ENCODE measurements at regions not wholly inside any gene's neighbourhood (a gene's known extent, or its start where the extent isn't known, plus 50 kb on each side); places are given as distances from the start of the nearest gene placed in this dataset.

- H3K9me3 ChIP-seq (replicated peaks; ENCODE audit: control insufficient read depth, insufficient read depth, low read length): no peaks in the 10 kb centered on the region
- H2AFZ ChIP-seq (ENCODE audit: control insufficient read depth, low read depth, low read length): no peak overlapping the region
- no TSS peak for BruUV-seq (replicated peaks)
- no peak overlapping the region for H3K4me3 ChIP-seq
- no peak overlapping the region for H3K27ac ChIP-seq (ENCODE audit: control insufficient read depth, insufficient read depth)
- DNase-seq (ENCODE audit: low read depth, low spot score) (no peak), ATAC-seq (no peak), FAIRE-seq (no peak)
- POLR2A ChIA-PET: no interaction called here
- H4K20me1 ChIP-seq (ENCODE audit: control insufficient read depth, insufficient read depth): no peaks in the 10 kb centered on the region
- RAD21 ChIA-PET (ENCODE audit: unreplicated experiment): no interaction called here
- CTCF ChIA-PET: no interaction called here
- H3K36me3 ChIP-seq (ENCODE audit: control insufficient read depth in 2 of 2, insufficient read depth in 2 of 2, low read length in 1 of 2): no peaks in the 10 kb centered on the region
- intact Hi-C loops (cut with micrococcal nuclease; ENCODE audit: unreplicated experiment) (no loop called here), in situ Hi-C loops (cut with MboI) (no loop called here)
- no peaks in the 10 kb centered on the region for H3K27me3 ChIP-seq (replicated peaks in 1 of 2; ENCODE audit: control insufficient read depth in 2 of 2, insufficient read depth in 2 of 2, low read length in 1 of 2)
- peaks cover 17% of the 10 kb centered on the region for H3K4me1 ChIP-seq (ENCODE audit: control insufficient read depth, insufficient read depth, low read length)
- SMC1A ChIA-PET (ENCODE audit: uncharacterized antibody, unreplicated experiment): interaction anchor here (0.5 kb wide), 1 partner anchor 62 kb away, joined by 3 read pairs; no protein-coding TSS in a partner anchor
- 69% methylated on average over 6 of the region's 6 CpGs for WGBS (ENCODE audit: insufficient coverage, insufficient replicate concordance, low lambda C conversion rate, missing lambda C conversion rate)
- no peak overlapping the region for H3K9ac ChIP-seq (ENCODE audit: control insufficient read depth, insufficient read depth, low read length)
- TF ChIP-seq IKZF1 (conservative IDR thresholded peaks at IDR 0.05) (no peak), NFYB (IDR thresholded peaks at IDR 0.05; ENCODE audit: insufficient read depth, low read depth, low read length) (no peak), EGR1 (IDR thresholded peaks at IDR 0.05; ENCODE audit: borderline replicate concordance in 1 of 2, low read depth in 2 of 2, low read length in 2 of 2) (no peak), JUNB (IDR thresholded peaks at IDR 0.05) (no peak)
- no peak overlapping the region for H3K4me2 ChIP-seq (ENCODE audit: control insufficient read depth, insufficient read depth)
- H3K79me2 ChIP-seq (ENCODE audit: control insufficient read depth, insufficient read depth, low read length): no peaks in the 10 kb centered on the region
Observed at GRCh38 chr5:68037546-68037945, 178.0 kb upstream of the PIK3R1 start.

- H3K36me3 ChIP-seq (ENCODE audit: control insufficient read depth in 2 of 2, insufficient read depth in 2 of 2, low read length in 1 of 2): no peaks in the 10 kb centered on the region
- no peak for TF ChIP-seq ZNF207 (IDR thresholded peaks at IDR 0.05; ENCODE audit: borderline replicate concordance)
- no peak for TF ChIP-seq EGR1 (IDR thresholded peaks at IDR 0.05; ENCODE audit: borderline replicate concordance in 1 of 2, low read depth in 2 of 2, low read length in 2 of 2)
- TF ChIP-seq ZNF622 (IDR thresholded peaks at IDR 0.05): no peak
- TF ChIP-seq SUPT20H (IDR thresholded peaks at IDR 0.05; ENCODE audit: borderline replicate concordance, control insufficient read depth, low read depth, low read length): no peak
- TF ChIP-seq SIX5 (IDR thresholded peaks at IDR 0.05; ENCODE audit: low read depth, low read length, severe bottlenecking): no peak
- no peak for TF ChIP-seq GABPA (IDR thresholded peaks at IDR 0.05; ENCODE audit: low read depth)
- TF ChIP-seq EP300 (IDR thresholded peaks at IDR 0.05; ENCODE audit: borderline replicate concordance in 1 of 2, control insufficient read depth in 1 of 2, low read depth in 2 of 2, low read length in 2 of 2): no peak
- no peak for TF ChIP-seq IKZF2 (IDR thresholded peaks at IDR 0.05)
- no peak for TF ChIP-seq EED (IDR thresholded peaks at IDR 0.05; ENCODE audit: low read depth)
- TF ChIP-seq GATAD2B (conservative IDR thresholded peaks at IDR 0.05; ENCODE audit: low read depth): no peak
- no peak for TF ChIP-seq TCF7 (IDR thresholded peaks at IDR 0.05; ENCODE audit: borderline replicate concordance)
- no peak for TF ChIP-seq RAD51 (IDR thresholded peaks at IDR 0.05)
- DNase-seq (ENCODE audit: low read depth, low spot score): no peak
- H3K4me3 ChIP-seq: no peak overlapping the region
- H3K27ac ChIP-seq (ENCODE audit: control insufficient read depth, insufficient read depth): no peak overlapping the region
- H2AFZ ChIP-seq (ENCODE audit: control insufficient read depth, low read depth, low read length): no peak overlapping the region
- BruUV-seq (replicated peaks): no TSS peak
- H3K9me3 ChIP-seq (replicated peaks; ENCODE audit: control insufficient read depth, insufficient read depth, low read length): no peaks in the 10 kb centered on the region
- no peaks in the 10 kb centered on the region for H4K20me1 ChIP-seq (ENCODE audit: control insufficient read depth, insufficient read depth)
- H3K9ac ChIP-seq (ENCODE audit: control insufficient read depth, insufficient read depth, low read length): no peak overlapping the region
- 74% methylated on average over 4 of the region's 4 CpGs for WGBS (ENCODE audit: insufficient coverage, insufficient replicate concordance, low lambda C conversion rate, missing lambda C conversion rate)
- H3K4me2 ChIP-seq (ENCODE audit: control insufficient read depth, insufficient read depth): no peak overlapping the region
- in situ Hi-C loops (cut with MboI) (no loop called here), intact Hi-C loops (cut with micrococcal nuclease; ENCODE audit: unreplicated experiment) (no loop called here)
- no peaks in the 10 kb centered on the region for H3K27me3 ChIP-seq (replicated peaks in 1 of 2; ENCODE audit: control insufficient read depth in 2 of 2, insufficient read depth in 2 of 2, low read length in 1 of 2)
- H3K4me1 ChIP-seq (ENCODE audit: control insufficient read depth, insufficient read depth, low read length): no peaks in the 10 kb centered on the region
- H3K79me2 ChIP-seq (ENCODE audit: control insufficient read depth, insufficient read depth, low read length): no peaks in the 10 kb centered on the region
- no peak for ATAC-seq
- POLR2A ChIA-PET: no interaction called here
- SMC1A ChIA-PET (ENCODE audit: uncharacterized antibody, unreplicated experiment): interaction anchor here (0.6 kb wide), 1 partner anchor 164 kb away, joined by 4 read pairs; no protein-coding TSS in a partner anchor
- RAD21 ChIA-PET (ENCODE audit: unreplicated experiment): no interaction called here
- no peak for FAIRE-seq
- CTCF ChIA-PET: interaction anchor here (0.6 kb wide), 1 partner anchor 253 kb away, joined by 3 read pairs; no protein-coding TSS in a partner anchor
Observed at GRCh38 chr5:68033961-68034571, 181.5 kb upstream of the PIK3R1 start.
